Ovary (tissue), 7 donors: ENCODE measurements at regions not wholly inside any gene's neighbourhood (a gene's known extent, or its start where the extent isn't known, plus 50 kb on each side); places are given as distances from the start of the nearest gene placed in this dataset.
A peak's percentile ranks its signal among the peaks of the same experiment; 100 is the strongest.
"Not testable (repeated sequence)": the region's sequence is repeated elsewhere in the genome, so short reads cannot be mapped to it uniquely, and the experiment has no call there.

Experiments used
- DNase-seq, 5 donors: peaks; one replicate each; pipeline ENCODE4 v3.0.0-alpha.2; 2019 to 2020
- H3K27ac ChIP-seq, 2 donors: fragments of 200-600 bp; one replicate each; pipeline versions ENCODE4 v1.5.1 to v1.8.0; 2019 to 2022
- H3K27me3 ChIP-seq: fragments of 200-600 bp; one replicate; pipeline ENCODE4 v1.8.0; 2022
- H3K36me3 ChIP-seq: fragments of 200-600 bp; sonication (generic); one replicate; pipeline ENCODE4 v1.5.1; 2019
- H3K4me1 ChIP-seq: one replicate; pipeline ENCODE4 v1.8.1; 2013; ENCODE audit warnings: mild to moderate bottlenecking, moderate library complexity; ENCODE audit not compliant: insufficient read depth
- H3K4me3 ChIP-seq: fragments of 200-600 bp; sonication (generic); one replicate; pipeline ENCODE4 v1.5.1; 2017
- H3K9me3 ChIP-seq, 2 donors: fragments of 200-600 bp in 1 of 2; sonication (generic) in 1 of 2; one replicate each; pipeline versions ENCODE4 v1.5.1 to v1.8.1; 2013 to 2019; ENCODE audit warnings: mild to moderate bottlenecking in 1 of 2, moderate library complexity in 1 of 2
- EP300 ChIP-seq: sonication (generic); formaldehyde crosslinking; IDR thresholded peaks from one replicate; pipeline ENCODE4 v1.6.1; 2017; ENCODE audit warnings: antibody characterized with exemption
- POLR2A ChIP-seq: fragments of 450-650 bp; IDR thresholded peaks from one replicate; pipeline ENCODE4 v1.6.1; 2017; ENCODE audit warnings: antibody characterized with exemption, mild to moderate bottlenecking, moderate library complexity
- WGBS, 3 donors: extraction: QIAGEN DNeasy Blood & Tissue Kit in 1 of 3; methylation state at CpG; one replicate each; pipeline versions ENCODE4 v1.1.5 to v1.1.7; 2013 to 2017; 5-methylcytosine and 5-hydroxymethylcytosine counted together
- intact Hi-C, 4 donors: fragments of 100-400 bp; cut with DNase I; formaldehyde crosslinking; loops; one replicate each; pipeline versions ENCODE4 v1.11.0 to v1.15.1; 2022 to 2023
- TF ChIP-seq, protein P1 (sequence below), 3 donors: fragments of 450-650 bp in 2 of 3; fragments of 200-600 bp in 1 of 3; IDR thresholded peaks; one replicate each; pipeline versions ENCODE4 v1.5.1 to v1.8.0; 2016 to 2022; ENCODE audit warnings: antibody characterized with exemption in 3 of 3, mild to moderate bottlenecking in 1 of 3
- donor health status: DM: no; HTN: no; CAD: no; lungs with moderate emphysema.
- donor health status: DM: no; HTN: no; CAD: no.
- donor health status: Bipolar disorder and iron deficiency.
- donor health status: DM: no; HTN: no; CAD: no.
- donor health status: DM: yes; HTN: yes; CAD: no.

DNA sequence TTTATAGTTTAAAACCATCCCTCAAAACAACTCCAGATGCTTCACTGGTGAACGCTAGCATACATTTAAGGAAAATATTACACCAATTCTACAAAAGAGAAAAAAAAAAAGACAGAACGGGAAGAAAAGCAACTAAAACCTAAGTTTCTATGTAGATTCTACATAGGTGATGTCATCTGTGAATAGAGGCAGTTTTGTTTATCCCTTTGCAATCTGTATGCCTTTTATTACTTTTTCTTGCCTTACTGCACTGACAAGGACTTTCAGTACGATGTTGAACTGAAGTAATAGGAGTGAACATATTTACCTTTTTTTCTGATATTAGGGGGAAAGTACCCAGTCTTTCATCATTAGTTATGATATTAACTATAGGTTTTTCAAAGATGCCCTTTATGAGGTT is 101.7 kb upstream of the HAO2 start:
- TF ChIP-seq POLR2A = no peak
- TF ChIP-seq, protein P1, sequence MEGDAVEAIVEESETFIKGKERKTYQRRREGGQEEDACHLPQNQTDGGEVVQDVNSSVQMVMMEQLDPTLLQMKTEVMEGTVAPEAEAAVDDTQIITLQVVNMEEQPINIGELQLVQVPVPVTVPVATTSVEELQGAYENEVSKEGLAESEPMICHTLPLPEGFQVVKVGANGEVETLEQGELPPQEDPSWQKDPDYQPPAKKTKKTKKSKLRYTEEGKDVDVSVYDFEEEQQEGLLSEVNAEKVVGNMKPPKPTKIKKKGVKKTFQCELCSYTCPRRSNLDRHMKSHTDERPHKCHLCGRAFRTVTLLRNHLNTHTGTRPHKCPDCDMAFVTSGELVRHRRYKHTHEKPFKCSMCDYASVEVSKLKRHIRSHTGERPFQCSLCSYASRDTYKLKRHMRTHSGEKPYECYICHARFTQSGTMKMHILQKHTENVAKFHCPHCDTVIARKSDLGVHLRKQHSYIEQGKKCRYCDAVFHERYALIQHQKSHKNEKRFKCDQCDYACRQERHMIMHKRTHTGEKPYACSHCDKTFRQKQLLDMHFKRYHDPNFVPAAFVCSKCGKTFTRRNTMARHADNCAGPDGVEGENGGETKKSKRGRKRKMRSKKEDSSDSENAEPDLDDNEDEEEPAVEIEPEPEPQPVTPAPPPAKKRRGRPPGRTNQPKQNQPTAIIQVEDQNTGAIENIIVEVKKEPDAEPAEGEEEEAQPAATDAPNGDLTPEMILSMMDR (IDR thresholded peaks at IDR 0.05) = no peak
- TF ChIP-seq EP300 = no peak
- no peaks in the 10 kb centered on the region for H3K36me3 ChIP-seq
- H3K4me1 ChIP-seq = no peaks in the 10 kb centered on the region
- H3K9me3 ChIP-seq = no peaks in the 10 kb centered on the region
- 81 to 84% (median 82%) methylated on average over 3 of the region's 3 CpGs for WGBS, 3 donors
- no peak overlapping the region for H3K27ac ChIP-seq
- no peak overlapping the region for H3K4me3 ChIP-seq
- no peak for DNase-seq
- H3K27me3 ChIP-seq = no peaks in the 10 kb centered on the region
- intact Hi-C loops = no loop called here

DNA sequence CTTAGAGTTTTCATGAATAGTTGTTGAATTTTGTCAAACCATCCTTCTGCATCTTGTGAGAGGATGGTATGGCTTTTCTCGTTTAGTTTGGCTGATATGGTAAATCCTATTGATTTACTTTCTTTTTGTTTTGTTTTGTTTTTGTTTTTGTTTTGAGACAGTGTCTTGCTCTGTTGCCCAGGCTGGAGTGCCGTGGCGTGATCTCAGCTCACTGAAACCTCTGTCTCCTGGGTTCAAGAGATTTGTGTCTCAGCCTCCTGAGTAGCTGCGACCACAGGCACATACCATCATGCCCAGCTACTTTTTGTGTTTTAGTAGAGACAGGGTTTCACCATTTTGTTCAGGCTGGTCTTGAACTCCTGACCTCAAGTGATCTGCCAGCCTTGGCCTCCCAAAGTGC is 101.3 kb upstream of the HAO2 start:
- intact Hi-C loops, H3K9me3 ChIP-seq, H3K36me3 ChIP-seq, H3K4me1 ChIP-seq, H3K27ac ChIP-seq, DNase-seq, H3K27me3 ChIP-seq, H3K4me3 ChIP-seq: not testable (repeated sequence)
- 94 to 95% (median 95%) methylated on average over 4 of the region's 4 CpGs for WGBS, 3 donors

DNA sequence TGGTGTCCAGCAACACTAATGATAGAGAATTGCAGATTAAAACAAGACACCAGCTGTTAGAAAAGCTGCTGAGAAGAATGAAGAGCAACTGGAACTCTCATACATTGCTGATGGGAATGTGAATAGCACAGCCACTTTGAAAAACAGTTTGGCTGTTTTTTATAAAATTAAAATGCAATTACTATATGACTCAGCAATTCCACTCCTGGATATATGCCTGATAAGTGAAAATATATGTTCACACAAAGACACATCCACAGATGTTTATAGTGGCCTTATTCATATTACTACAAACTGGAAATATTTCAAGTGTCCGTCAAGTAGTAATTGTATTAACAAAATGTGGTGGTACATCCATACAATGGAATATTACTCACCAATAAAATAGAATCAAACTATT is 99.7 kb upstream of the HAO2 start:
- intact Hi-C loops = no loop called here
- Histone ChIP-seq H3K4me3 (no peak overlapping the region), H3K9me3 (no peaks in the 10 kb centered on the region), H3K27me3 (no peaks in the 10 kb centered on the region), H3K36me3 (no peaks in the 10 kb centered on the region), H3K4me1 (no peaks in the 10 kb centered on the region), H3K27ac (no peak overlapping the region)
- TF ChIP-seq, protein P1 (IDR thresholded peaks at IDR 0.05) = no peak
- TF ChIP-seq EP300 = no peak
- TF ChIP-seq POLR2A = no peak
- 93 to 100% (median 98%) methylated on average over 1 of the region's 1 CpG for WGBS, 3 donors
- no peak for DNase-seq

DNA sequence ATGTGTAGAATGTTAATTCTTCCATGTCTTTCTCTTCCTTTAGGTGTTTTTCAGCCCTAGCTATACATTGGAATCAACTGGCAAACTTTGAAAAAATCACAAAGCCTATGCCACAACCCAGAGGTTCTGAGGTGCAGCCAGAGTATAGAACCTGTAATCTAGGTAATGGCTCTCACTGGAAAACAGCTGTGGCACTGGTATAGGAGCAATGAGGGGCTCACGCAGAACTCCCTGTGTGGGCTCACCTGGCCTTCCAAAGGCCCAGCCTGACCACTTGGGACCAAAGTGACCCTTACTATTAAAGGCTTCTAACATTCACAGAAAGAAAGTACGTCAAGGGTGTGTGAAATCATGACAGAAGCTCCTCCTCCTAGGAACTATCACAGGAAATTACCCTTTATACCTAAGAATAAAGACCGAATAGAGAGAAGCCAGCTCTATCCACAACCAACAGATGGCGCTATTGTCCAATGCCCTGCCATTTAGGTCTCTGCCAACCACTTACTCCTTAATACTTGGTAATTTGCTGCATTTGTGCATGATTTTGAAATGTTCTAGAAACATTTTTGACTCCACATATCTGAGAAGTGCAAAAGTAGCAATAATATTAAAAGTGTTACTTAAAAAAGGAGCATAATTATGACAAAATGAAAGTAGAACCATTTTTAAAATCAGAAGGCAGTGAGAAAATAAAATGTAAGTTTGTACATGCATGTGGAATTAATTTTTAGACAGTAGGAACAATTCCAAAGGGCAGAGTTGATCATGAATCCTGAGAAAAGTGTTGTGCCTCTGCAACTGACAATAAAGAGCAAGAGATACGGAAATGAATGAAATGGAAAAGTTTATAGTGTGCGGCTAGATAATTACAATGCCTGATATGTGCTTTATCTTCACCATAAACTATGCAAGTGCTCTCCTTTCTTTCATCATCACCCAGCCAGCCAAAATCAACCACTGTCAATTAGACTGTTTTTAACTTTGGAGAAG is 93.1 kb upstream of the HAO2 start:
- TF ChIP-seq POLR2A = no peak
- TF ChIP-seq EP300 = no peak
- TF ChIP-seq, protein P1 (IDR thresholded peaks at IDR 0.05) = peak in 2 of 3 donors; percentile 36 to 45
- Histone ChIP-seq H3K4me3 (no peak overlapping the region), H3K36me3 (no peaks in the 10 kb centered on the region), H3K27ac (no peak overlapping the region), H3K27me3 (no peaks in the 10 kb centered on the region), H3K4me1 (peaks cover 3% of the 10 kb centered on the region), H3K9me3 (no peaks in the 10 kb centered on the region)
- WGBS, 3 donors = 38 to 42% (median 42%) methylated on average over 6 of the region's 6 CpGs
- intact Hi-C loops = loop anchor here in 2 of 4 donors (5.0 to 10.0 kb wide), 2 partner anchors 89 to 97 kb away; partner anchors contain the start of gene HAO2 (in 1 of the 2)
- DNase-seq = peak in 4 of 5 donors; percentile 21 to 52 (median 39)

DNA sequence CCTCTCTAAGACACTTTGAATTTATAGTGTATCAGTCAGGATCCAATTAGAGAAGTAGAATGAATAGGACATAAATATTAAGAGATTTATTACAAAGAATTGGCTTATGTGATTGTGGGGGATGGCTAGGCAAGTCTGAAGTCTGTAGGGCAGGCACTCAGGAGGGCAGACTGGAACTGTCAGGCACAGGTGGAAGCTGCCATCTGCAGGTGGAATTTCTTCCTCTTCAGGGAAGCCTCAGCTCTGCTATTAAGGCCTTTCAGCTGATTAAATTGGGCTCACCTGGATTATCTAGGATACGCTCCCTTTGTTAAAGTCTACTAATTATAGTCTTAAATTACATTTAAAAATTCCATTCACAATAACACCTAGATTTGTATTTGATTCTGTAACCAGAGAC is 92.0 kb upstream of the HAO2 start:
- intact Hi-C loops = loop anchor here in 2 of 4 donors (5.0 to 10.0 kb wide), 2 partner anchors 88 to 96 kb away; partner anchors contain the start of gene HAO2 (in 1 of the 2)
- Histone ChIP-seq H3K27ac (no peak overlapping the region), H3K27me3 (no peaks in the 10 kb centered on the region), H3K36me3 (no peaks in the 10 kb centered on the region), H3K9me3 (no peaks in the 10 kb centered on the region), H3K4me1 (peaks cover 4% of the 10 kb centered on the region), H3K4me3 (no peak overlapping the region)
- DNase-seq = no peak
- no peak for TF ChIP-seq POLR2A
- no peak for TF ChIP-seq EP300
- TF ChIP-seq, protein P1 (IDR thresholded peaks at IDR 0.05) = no peak
- 94 to 97% (median 95%) methylated on average over 1 of the region's 1 CpG for WGBS, 3 donors
